ENCODE measurements at regions not wholly inside any gene's neighbourhood (a gene's known extent, or its start where the extent isn't known, plus 50 kb on each side); places are given as distances from the start of the nearest gene placed in this dataset.

DNA sequence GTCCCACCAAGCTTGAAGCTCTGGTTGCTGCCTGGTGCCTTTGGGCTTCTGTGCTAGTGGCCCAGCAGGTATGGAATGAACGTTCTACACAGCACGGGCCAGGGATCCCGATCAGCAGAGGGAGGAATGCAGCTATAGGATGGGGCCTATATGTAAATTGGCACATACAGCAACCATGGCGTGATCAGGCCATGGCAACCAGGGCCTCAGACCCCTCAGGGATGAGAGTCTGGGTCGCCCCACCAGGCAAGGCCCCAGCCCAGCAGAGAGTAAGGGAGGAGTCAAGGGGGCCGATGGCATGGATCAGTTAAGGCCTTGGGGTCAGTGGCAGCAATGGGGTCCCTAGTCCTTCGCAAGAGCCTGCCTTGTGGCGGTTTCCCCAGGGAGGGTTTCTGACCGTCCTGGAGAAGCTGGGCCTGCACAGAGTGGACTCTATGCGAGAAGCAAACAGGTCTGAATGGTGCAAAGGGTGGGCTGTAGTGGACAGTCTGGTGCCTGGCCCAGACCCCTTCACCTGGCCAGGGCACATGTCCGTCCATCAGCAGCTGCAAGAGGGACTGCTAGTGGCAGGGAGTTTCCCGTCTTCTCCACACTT, 98.2 kb upstream of the SLC22A11 start:
- no peak for DNase-seq

GRCh38 chr11:64458997-64459396, 96.7 kb upstream of the SLC22A11 start:
- DNase-seq: no peak

GRCh38 chr11:64459609-64460008, 96.1 kb upstream of the SLC22A11 start:
- DNase-seq: no peak

DNA sequence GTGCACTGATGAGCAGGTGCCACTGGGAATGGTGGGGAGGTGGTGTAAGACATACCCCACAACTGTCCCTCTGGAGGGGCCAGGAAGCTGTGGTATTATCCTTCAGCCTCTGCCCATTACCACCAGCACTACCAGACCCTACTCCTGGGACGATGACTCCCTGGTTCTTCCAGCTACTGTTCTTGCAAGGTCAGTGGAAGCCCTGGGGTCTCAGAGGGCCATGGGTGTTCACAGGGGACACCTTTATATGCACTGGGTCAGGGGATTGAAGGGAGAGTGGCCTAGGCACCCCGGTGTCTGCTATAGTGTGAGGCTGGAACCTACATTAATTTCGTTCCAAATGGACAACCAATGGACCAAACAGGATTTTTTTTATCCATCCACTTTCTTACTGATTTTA, 94.7 kb upstream of the SLC22A11 start:
- DNase-seq: no peak

DNA sequence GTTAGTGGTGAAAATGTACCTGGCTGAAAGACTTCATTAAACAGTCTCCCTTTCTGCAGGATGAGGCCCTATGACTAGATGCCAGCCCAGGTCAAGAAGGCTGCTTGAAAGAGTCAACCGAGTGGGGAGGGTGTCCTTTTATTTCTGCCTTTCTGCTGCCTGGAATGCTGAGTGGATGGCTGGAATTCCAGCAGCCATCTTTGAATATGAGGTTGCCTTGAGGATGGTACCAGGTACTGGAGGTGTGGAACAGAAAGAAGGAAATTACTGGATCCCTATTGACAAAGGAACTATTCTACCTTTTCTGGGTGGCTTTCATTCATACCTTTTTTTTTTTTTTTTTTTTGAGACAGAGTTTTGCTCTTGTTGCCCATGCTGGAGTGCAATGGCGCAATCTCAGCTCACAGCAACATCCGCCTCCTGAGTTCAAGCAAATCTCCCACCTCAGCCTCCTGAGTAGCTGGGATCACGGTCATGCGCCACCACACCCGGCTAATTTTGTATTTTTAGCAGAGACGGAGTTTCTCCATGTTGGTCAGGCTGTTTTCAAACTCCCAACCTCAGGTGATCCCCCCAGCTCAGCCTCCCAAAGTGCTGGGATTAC, 89.5 kb upstream of the SLC22A11 start:
- no peak for DNase-seq

DNA sequence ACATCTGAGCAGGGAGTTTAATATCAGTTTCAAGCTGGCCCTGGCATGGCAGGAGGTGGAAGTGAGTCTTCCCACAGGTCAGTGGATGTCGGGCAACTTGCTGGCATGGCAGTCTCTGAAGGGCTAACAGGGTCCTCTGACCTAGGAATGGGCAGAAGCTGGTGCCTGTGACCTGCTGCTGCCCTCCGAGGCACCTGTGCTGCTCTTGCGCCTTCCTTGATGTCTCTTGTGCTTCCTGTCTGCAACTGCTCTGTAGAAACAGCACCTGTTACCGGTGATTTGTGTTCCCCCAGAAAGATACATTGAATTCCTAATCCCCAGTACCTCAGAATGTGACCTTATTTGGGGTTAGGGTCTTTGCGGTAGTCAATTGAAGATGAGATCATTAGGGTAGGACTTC, 86.5 kb upstream of the SLC22A11 start:
- no peak for DNase-seq

- DNase-seq: no peak
These were observed 82.9 kb upstream of the SLC22A11 start for GRCh38 chr11:64472593-64473455.

DNA sequence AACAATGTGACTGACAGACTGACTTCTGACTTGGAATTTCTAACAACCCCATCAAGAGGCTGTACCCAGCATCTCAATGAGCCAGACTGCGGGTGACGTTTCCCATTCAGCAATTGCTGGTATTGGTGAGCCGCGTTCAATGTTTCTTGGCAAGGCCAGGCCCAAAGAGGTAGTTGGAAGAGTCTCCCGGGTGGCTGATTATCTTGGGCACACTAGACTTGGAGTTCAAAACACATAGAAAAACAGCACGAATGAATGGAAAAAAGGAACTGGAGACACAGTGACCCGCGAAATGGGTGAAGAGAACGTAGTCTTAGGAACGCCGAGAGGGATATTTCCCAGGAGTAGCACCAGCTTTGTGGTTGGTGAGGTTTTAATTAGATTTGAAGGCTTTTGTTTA, 81.1 kb upstream of the SLC22A11 start:
- DNase-seq: peak in 1 of 14 donors; percentile 16

DNA sequence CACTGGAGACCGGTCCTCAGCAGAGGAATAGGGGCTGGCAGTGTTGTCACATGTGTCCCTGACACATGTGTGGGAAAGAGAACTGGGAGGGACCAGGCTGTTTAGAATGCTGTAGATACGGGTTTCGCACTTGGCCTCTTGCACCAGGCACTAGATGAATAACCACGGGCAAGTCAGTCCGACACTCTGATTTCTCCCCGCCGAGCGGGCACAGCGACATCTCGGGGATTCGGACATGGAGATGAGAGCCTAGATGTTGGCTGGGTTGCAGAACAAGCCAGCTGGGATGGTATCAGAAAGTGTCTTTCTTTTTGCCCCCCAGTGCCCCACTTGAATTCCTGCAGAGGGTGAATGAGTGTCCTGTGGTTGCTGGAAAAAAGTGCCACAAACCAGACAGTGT, 80.6 kb upstream of the SLC22A11 start:
- no peak for DNase-seq

DNA sequence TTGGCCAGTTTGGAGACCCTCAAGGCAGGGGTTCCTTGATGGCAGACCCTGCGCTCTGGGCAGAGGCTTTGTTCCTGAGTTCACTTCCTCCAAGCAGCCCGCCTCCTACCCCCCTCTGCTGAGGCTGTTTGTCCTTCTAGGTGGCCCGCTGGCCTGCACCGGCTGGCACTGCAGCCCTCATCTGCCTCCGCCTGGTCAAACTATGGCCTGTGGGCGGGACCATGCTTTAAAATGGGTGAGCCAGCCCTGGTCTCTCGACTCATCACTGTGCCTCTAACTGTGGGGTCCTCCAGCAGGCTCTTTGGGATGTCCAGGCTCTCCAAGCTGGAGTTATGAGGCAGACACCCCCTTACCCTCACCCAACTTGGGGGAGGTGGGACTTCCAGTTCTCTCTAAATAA, 78.9 kb upstream of the SLC22A11 start:
- no peak for DNase-seq

- no peak for DNase-seq
These were observed 78.1 kb upstream of the SLC22A11 start for GRCh38 chr11:64477675-64478074.

DNA sequence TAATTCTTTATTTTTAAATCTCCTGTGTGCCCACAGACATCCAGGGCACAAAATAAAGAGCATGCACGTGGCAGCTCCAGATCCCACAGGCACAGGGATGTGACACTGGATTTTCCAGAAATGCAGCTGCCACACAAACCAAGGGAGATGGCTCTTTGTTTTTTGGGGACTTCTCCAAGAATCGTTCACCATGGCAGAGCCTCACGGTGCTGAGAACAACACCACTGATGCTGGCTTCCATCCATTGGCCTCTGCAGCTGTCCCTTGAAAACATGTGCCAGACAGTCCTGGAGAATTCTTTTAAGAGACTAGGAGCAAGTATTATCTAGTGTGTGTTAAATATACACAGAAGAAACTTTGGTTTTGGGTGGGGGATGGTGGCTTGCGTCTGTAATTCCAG, 73.2 kb upstream of the SLC22A11 start:
- peak in 1 of 14 donors; percentile 11 for DNase-seq

DNA sequence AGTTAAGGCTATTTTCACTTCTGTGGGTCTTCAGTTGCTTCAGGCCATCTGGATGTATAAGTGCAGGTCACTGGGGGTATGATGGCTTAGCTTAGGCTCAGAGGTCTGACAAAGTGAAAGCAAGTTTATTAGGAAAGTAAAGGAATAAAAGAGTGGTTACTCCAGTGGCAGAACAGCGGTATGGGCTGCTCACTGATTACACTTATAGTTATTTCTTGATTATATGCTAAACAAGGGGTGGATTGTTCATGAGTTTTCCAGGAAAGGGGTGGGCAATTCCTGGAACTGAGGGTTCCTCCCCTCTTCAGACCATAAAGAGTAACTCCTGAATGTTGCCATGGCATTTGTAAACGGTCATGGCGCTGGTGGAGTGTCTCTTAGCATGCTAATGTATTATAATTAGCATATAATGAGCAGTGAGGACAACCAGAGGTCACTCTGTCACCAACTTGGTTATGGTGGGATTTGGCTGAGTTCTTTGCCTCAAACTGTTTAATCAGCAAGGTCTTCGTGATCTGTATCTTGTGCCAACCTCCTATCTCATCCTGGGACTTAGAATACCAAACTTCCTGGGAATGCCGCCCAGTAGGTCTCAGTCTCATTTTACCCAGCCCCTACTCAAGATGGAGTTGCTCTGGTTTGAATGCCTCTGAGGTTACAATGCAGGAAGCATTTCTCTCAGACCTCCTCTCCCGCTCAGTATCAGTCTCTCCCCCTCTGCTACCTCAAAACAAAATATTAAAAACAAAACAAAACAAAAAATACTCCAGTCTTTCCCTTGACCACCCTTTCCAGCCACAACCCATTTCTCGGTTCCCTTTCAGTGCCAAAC, 71.3 kb upstream of the SLC22A11 start:
- DNase-seq: no peak

DNA sequence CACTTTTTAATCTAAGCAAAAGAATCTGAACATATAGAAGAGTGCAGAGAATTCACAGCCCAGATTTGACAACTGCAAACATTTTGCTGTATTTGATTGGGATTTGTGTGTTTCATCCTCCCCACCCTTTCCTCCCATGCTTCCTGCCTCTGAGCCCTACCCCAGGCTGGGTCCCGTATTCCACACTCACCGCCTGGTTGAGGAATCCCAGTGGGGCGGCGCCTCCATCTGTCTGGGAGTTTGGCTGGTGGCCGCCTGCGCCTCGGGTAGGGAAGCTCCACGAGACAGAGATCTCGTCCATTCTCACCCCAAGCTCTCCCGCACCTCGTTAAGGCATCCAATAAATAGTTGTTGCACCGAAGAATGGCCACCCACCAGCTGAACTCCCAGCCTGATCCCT, 70.7 kb upstream of the SLC22A11 start:
- peak in 1 of 14 donors; percentile 32 for DNase-seq

- DNase-seq: peak in 11 of 14 donors; percentile 7 to 71 (median 38)
These were observed 65.8 kb upstream of the SLC22A11 start for GRCh38 chr11:64489831-64490441.

DNA sequence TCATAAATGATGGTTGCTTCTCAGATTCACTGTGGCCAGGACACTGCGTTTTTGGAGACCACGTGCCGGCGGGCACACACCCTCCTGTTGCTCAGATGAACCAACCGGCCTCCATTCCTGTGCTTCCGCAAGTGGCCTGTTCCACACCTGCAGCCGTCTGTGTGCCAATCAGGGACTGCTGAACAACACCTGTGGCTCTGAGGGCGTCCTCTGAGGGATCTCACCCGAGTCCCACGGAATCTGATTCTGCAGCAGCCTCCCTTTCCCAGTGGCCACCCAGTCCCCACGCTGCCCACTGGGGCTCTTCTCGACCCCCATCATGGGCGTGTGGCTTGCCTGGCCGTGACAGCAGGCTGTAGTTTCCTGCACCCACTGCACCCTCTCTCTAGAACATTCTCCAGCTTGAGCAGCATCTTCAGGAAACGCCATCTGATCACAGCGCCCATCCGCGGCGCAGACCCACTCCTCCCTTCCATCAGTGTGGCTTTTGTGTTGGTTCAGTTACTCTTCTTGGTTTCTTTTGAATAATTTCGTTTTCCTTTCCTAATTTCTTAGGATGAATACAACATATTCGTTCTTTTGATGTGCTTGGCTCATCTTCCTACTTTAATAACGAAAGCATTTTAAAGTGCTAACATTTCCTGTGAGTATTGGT, 65.1 kb upstream of the SLC22A11 start:
- no peak for DNase-seq

- DNase-seq: no peak
These were observed 63.2 kb upstream of the SLC22A11 start for GRCh38 chr11:64492561-64492960.

DNA sequence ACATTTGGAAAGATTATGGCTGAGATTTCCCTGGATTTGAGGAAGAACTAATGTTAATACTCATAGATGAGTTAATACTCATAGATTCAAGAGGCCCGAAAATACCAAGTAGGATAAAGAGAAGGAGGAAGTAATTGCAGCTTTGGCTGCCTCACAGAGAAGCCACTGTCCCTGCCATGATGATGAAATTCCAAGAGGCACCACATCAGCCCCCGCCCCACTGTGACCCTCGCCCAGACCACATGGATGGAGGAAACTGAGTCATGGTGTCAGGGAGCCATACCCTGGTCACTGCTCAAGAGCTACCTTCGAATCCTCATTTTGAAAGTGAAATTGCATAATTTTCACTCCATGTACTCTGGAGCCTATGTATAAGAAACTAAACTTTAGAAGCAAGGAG, 57.6 kb upstream of the SLC22A11 start:
- peak in 3 of 14 donors; percentile 3 to 6 (median 5) for DNase-seq

DNA sequence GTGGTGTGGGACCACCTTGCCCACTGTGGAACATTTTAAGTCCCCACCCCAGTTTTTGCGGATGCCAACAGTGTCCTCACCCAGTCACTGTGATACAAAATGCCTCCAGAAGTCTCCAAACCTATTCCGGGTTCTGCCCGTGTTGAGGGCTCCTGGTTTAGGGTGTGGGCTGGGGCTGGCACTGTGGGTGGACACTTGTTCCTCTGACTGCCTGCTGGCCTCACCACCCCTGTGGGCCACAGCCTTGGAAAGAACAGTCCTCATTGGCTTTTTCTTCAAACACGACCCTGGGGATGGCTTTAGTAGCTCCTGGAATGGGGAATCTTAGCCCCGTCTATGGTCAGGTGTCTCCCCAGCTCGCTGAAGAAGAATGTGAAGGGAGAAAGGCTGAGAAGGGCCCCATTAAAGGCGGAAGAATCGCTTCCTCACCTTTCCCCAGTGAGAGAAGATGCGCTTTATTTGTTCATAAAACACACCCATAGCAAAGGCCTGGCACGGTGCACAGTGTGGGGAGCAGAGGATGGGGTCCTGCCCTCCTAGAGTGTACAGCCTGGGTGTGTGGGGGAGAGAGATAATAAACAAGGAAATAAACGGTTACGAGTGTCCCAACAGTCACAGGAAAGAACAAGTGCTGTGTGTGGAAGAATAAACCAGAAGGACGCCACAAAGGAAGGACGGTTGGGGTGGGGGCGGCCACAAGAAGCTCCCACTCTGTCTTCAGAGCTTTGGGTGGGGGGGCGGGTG, 56.3 kb upstream of the SLC22A11 start:
- no peak for DNase-seq

- no peak for DNase-seq
These were observed 55.3 kb upstream of the SLC22A11 start for GRCh38 chr11:64500176-64501013.
